Endodermal cell (in vitro differentiated cells): ENCODE measurements at regions not wholly inside any gene's neighbourhood (a gene's known extent, or its start where the extent isn't known, plus 50 kb on each side); places are given as distances from the start of the nearest gene placed in this dataset.

Source experiments
- DNase-seq: peaks from one replicate; pipeline ENCODE4 v3.0.0-alpha.2; 2017
- H3K27ac ChIP-seq: 2 replicates; pipeline ENCODE4 v1.5.1; 2013; ENCODE audit warnings: mild to moderate bottlenecking, low read depth, low read length, moderate library complexity
- H3K27me3 ChIP-seq: 2 replicates; pipeline ENCODE4 v1.6.1; 2013; ENCODE audit warnings: mild to moderate bottlenecking, low read length, moderate library complexity; ENCODE audit not compliant: insufficient read depth, control insufficient read depth, poor library complexity, severe bottlenecking
- H3K36me3 ChIP-seq: 2 replicates; pipeline ENCODE4 v1.7.0; 2013; ENCODE audit warnings: mild to moderate bottlenecking, low read length, moderate library complexity; ENCODE audit not compliant: control insufficient read depth, insufficient read depth
- H3K4me1 ChIP-seq: one replicate; pipeline ENCODE4 v1.7.0; 2013; ENCODE audit warnings: low read length; ENCODE audit not compliant: control insufficient read depth, insufficient read depth
- H3K4me3 ChIP-seq: 2 replicates; pipeline ENCODE4 v1.5.1; 2013; ENCODE audit warnings: mild to moderate bottlenecking, low read length, moderate library complexity
- H3K9ac ChIP-seq: 2 replicates; pipeline ENCODE4 v1.6.1; 2013; ENCODE audit warnings: mild to moderate bottlenecking, low read length, moderate library complexity; ENCODE audit not compliant: poor library complexity, severe bottlenecking; ENCODE audit errors: extremely low read depth
- H3K9me3 ChIP-seq: 2 replicates; pipeline ENCODE4 v1.6.1; 2013; ENCODE audit warnings: mild to moderate bottlenecking, low read length, moderate library complexity; ENCODE audit not compliant: control insufficient read depth
- H3K27ac Mint-ChIP-seq: 2 replicates; pipeline ENCODE4 v1.8.0; 2020; ENCODE audit warnings: mixed read lengths
- H3K27me3 Mint-ChIP-seq: 2 replicates; pipeline ENCODE4 v1.8.0; 2021; ENCODE audit warnings: mild to moderate bottlenecking, mixed read lengths; ENCODE audit not compliant: insufficient read depth
- H3K36me3 Mint-ChIP-seq: 2 replicates; pipeline ENCODE4 v1.8.0; 2020; ENCODE audit warnings: low read depth, mixed read lengths
- H3K4me1 Mint-ChIP-seq: 2 replicates; pipeline ENCODE4 v1.8.0; 2020; ENCODE audit warnings: mixed read lengths
- H3K4me3 Mint-ChIP-seq: 2 replicates; pipeline ENCODE4 v1.8.0; 2020; ENCODE audit warnings: mild to moderate bottlenecking, moderate library complexity, mixed read lengths
- H3K9me3 Mint-ChIP-seq: 2 replicates; pipeline ENCODE4 v1.8.0; 2020; ENCODE audit warnings: mild to moderate bottlenecking, mixed read lengths
- CTCF ChIP-seq: fragments of 200-600 bp; sonication (generic); conservative IDR thresholded peaks from 2 replicates; pipeline ENCODE4 v1.5.0; 2021; ENCODE audit warnings: antibody characterized with exemption, mild to moderate bottlenecking

- H3K4me3 ChIP-seq = no peak overlapping the region
- Mint-ChIP-seq H3K9me3 (no peaks in the 10 kb centered on the region), H3K36me3 (no peaks in the 10 kb centered on the region), H3K27me3 (no peaks in the 10 kb centered on the region), H3K4me1 (no peaks in the 10 kb centered on the region), H3K27ac (no peak overlapping the region), H3K4me3 (no peak overlapping the region)
- no peaks in the 10 kb centered on the region for H3K27me3 ChIP-seq
- no peak overlapping the region for H3K27ac ChIP-seq
- no peak overlapping the region for H3K9ac ChIP-seq
- no peak for TF ChIP-seq CTCF
- H3K9me3 ChIP-seq = no peaks in the 10 kb centered on the region
- H3K4me1 ChIP-seq = no peaks in the 10 kb centered on the region
- no peaks in the 10 kb centered on the region for H3K36me3 ChIP-seq
- no peak for DNase-seq
Measured at GRCh38 chr5:84506625-84507024, 121.9 kb upstream of the EDIL3 start.

GRCh38 chr5:84494453-84494852 is 109.8 kb upstream of the EDIL3 start:
- Histone ChIP-seq H3K27me3 (no peaks in the 10 kb centered on the region), H3K4me3 (no peak overlapping the region), H3K9me3 (no peaks in the 10 kb centered on the region), H3K4me1 (no peaks in the 10 kb centered on the region), H3K36me3 (no peaks in the 10 kb centered on the region), H3K9ac (no peak overlapping the region), H3K27ac (no peak overlapping the region)
- Mint-ChIP-seq H3K4me1 (no peaks in the 10 kb centered on the region), H3K36me3 (no peaks in the 10 kb centered on the region), H3K9me3 (no peaks in the 10 kb centered on the region), H3K27ac (no peak overlapping the region), H3K4me3 (no peak overlapping the region), H3K27me3 (no peaks in the 10 kb centered on the region)
- no peak for TF ChIP-seq CTCF
- DNase-seq = no peak

- H3K4me1 Mint-ChIP-seq = no peaks in the 10 kb centered on the region
- no peaks in the 10 kb centered on the region for H3K9me3 Mint-ChIP-seq
- Histone ChIP-seq H3K4me3 (no peak overlapping the region), H3K4me1 (no peaks in the 10 kb centered on the region), H3K36me3 (no peaks in the 10 kb centered on the region), H3K9ac (no peak overlapping the region), H3K27me3 (no peaks in the 10 kb centered on the region), H3K27ac (no peak overlapping the region), H3K9me3 (no peaks in the 10 kb centered on the region)
- no peak for DNase-seq
- no peak overlapping the region for H3K4me3 Mint-ChIP-seq
- no peaks in the 10 kb centered on the region for H3K27me3 Mint-ChIP-seq
- TF ChIP-seq CTCF = no peak
- H3K36me3 Mint-ChIP-seq = no peaks in the 10 kb centered on the region
- no peak overlapping the region for H3K27ac Mint-ChIP-seq
Measured at GRCh38 chr5:84487963-84488362, 103.3 kb upstream of the EDIL3 start.
